Heart left ventricle (tissue), 13 donors: ENCODE measurements at regions not wholly inside any gene's neighbourhood (a gene's known extent, or its start where the extent isn't known, plus 50 kb on each side); places are given as distances from the start of the nearest gene placed in this dataset.

Experiments used
- CTCF ChIP-seq, 12 donors: fragments of 200-600 bp; sonication (generic) in 4 of 12; IDR thresholded peaks; one replicate each; pipeline versions ENCODE4 v1.5.0 to v1.8.0; 2018 to 2022; ENCODE audit warnings: antibody characterized with exemption in 12 of 12, mild to moderate bottlenecking in 5 of 12
- POLR2A ChIP-seq, 2 donors: fragments of 450-650 bp; IDR thresholded peaks; one replicate each; pipeline ENCODE4 v1.6.1; 2017; ENCODE audit warnings: antibody characterized with exemption in 2 of 2, mild to moderate bottlenecking in 2 of 2, moderate library complexity in 2 of 2
- donor health status: ischemic (EF 13 %, LVEDD 7.1; RV severe dilation, severe dysfunction).
- donor health status: DM: no; HTN: yes; CAD: no.
- donor health status: DM: no; HTN: no; CAD: no.
- donor health status: ischemic (EF 25% LVEDD 6.9; RV normal size, moderate dysfunction).
- donor health status: ischemic (EF 25% LVEDD 5.7; RV mildly dilated, moderate dysfunction).
- donor health status: ischemic (EF 35%, LVEDD 5.7; RV mildly dilated, moderate dysfunction).
- donor health status: nonischemic (EF 11% LVEDD 7.7; RV severe dilation, severe dysfunction).
- donor health status: DM: yes; HTN: yes; CAD: no.
- donor health status: PGD.
- donor health status: ischemic (EF 29% LVEDD 5.4; RV normal size, mild dysfunction).
- donor health status: nonischemic (EF 23%, LVEDD 6.1; RV moderate dilation, normal function).

GRCh38 chr12:110794623-110795280, 52.0 kb upstream of the CCDC63 start:
- TF ChIP-seq CTCF (IDR thresholded peaks at IDR 0.05) (no peak), POLR2A (IDR thresholded peaks at IDR 0.05) (no peak)
